Pancreas (tissue), 10 donors: ENCODE measurements at regions not wholly inside any gene's neighbourhood (a gene's known extent, or its start where the extent isn't known, plus 50 kb on each side); places are given as distances from the start of the nearest gene placed in this dataset.

Experiments used
- ATAC-seq, 4 donors: fragments of 200-7000 bp; cut with Tn5 transposase; one replicate each; pipeline versions ENCODE4 v1.8.0 to v1.9.1; 2020; ENCODE audit warnings: mild to moderate bottlenecking in 4 of 4, moderate library complexity in 4 of 4
- DNase-seq, 6 donors: peaks; one replicate each; pipeline ENCODE4 v3.0.0-alpha.2; 2020
- FAIRE-seq: peaks from 2 replicates; lab custom pipeline; 2012; peaks lifted over from hg19 to GRCh38; lab: Jason Lieb, UNC
- H3K27ac ChIP-seq, 4 donors: fragments of 200-600 bp; sonication (generic); 1 replicate in 3 of 4; 2 replicates in 1 of 4; pipeline versions ENCODE4 v1.5.0 to v1.8.0; 2020
- H3K27me3 ChIP-seq, 4 donors: fragments of 200-600 bp; one replicate each; pipeline ENCODE4 v1.8.0; 2021
- H3K36me3 ChIP-seq, 3 donors: fragments of 200-600 bp; sonication (generic) in 1 of 3; one replicate each; pipeline versions ENCODE4 v1.5.0 to v1.8.0; 2020 to 2021
- H3K4me1 ChIP-seq, 3 donors: fragments of 200-600 bp; one replicate each; pipeline ENCODE4 v1.8.0; 2021
- H3K4me3 ChIP-seq, 4 donors: fragments of 200-600 bp; sonication (generic) in 2 of 4; one replicate each; pipeline versions ENCODE4 v1.5.0 to v1.8.0; 2020 to 2021
- H3K9me3 ChIP-seq, 4 donors: fragments of 200-600 bp; one replicate each; pipeline ENCODE4 v1.8.0; 2021
- CTCF ChIP-seq, 4 donors: fragments of 200-600 bp; sonication (generic) in 3 of 4; IDR thresholded peaks; one replicate each; pipeline versions ENCODE4 v1.5.0 to v1.8.0; 2021; ENCODE audit warnings: antibody characterized with exemption in 4 of 4
- WGBS, 2 donors: extraction: QIAGEN DNeasy Blood & Tissue Kit; methylation state at CpG; one replicate each; pipeline ENCODE4 v1.1.7; 2013; 5-methylcytosine and 5-hydroxymethylcytosine counted together
- intact Hi-C, 3 donors: fragments of 100-400 bp; cut with DNase I; formaldehyde crosslinking; loops; one replicate each; pipeline versions ENCODE4 v1.11.1 to v1.14.2; 2022
- donor health status: healthy with polysubstance abuse.
- donor health status: DM: no; HTN: no; CAD: no; lungs with moderate emphysema.
- donor health status: DM: no; HTN: no; CAD: no.
- donor health status: control.
- donor health status: control.
- donor health status: Bipolar disorder and iron deficiency.
- donor health status: DM: yes; HTN: yes; CAD: no.
- donor health status: DM: no; HTN: no; CAD: no.
- donor health status: DM: no; HTN: no; CAD: no.
- donor health status: DM: yes; HTN: yes; CAD: no.

GRCh38 chr18:51453594-51453993 lies 256.1 kb upstream of the MEX3C start:
- no peaks in the 10 kb centered on the region for H3K4me1 ChIP-seq
- no peaks in the 10 kb centered on the region for H3K9me3 ChIP-seq
- DNase-seq (no peak), ATAC-seq (no peak), FAIRE-seq (no peak)
- TF ChIP-seq CTCF (IDR thresholded peaks at IDR 0.05) = no peak
- no peak overlapping the region for H3K4me3 ChIP-seq
- H3K27me3 ChIP-seq = no peaks in the 10 kb centered on the region
- no peak overlapping the region for H3K27ac ChIP-seq
- H3K36me3 ChIP-seq = no peaks in the 10 kb centered on the region
- 79 to 89% methylated on average over 3 of the region's 3 CpGs for WGBS, 2 donors
- intact Hi-C loops = no loop called here

GRCh38 chr18:51458861-51459260 lies 261.4 kb upstream of the MEX3C start:
- no peak for TF ChIP-seq CTCF (IDR thresholded peaks at IDR 0.05)
- ATAC-seq (no peak), FAIRE-seq (peak; percentile 59), DNase-seq (no peak)
- Histone ChIP-seq H3K36me3 (no peaks in the 10 kb centered on the region), H3K27ac (no peak overlapping the region), H3K27me3 (no peaks in the 10 kb centered on the region), H3K9me3 (no peaks in the 10 kb centered on the region), H3K4me3 (no peak overlapping the region), H3K4me1 (no peaks in the 10 kb centered on the region)
- intact Hi-C loops = no loop called here
- WGBS, 2 donors = 84 to 93% methylated on average over 1 of the region's 1 CpG

GRCh38 chr18:51461956-51462355 lies 264.5 kb upstream of the MEX3C start:
- Histone ChIP-seq H3K36me3 (no peaks in the 10 kb centered on the region), H3K4me1 (no peaks in the 10 kb centered on the region), H3K27me3 (no peaks in the 10 kb centered on the region), H3K9me3 (no peaks in the 10 kb centered on the region), H3K27ac (no peak overlapping the region), H3K4me3 (no peak overlapping the region)
- DNase-seq = no peak
- FAIRE-seq = no peak
- ATAC-seq = no peak
- no peak for TF ChIP-seq CTCF (IDR thresholded peaks at IDR 0.05)
- intact Hi-C loops = no loop called here
- 82 to 100% methylated on average over 1 of the region's 1 CpG for WGBS, 2 donors

- no peak overlapping the region for H3K27ac ChIP-seq
- ATAC-seq = no peak
- no peaks in the 10 kb centered on the region for H3K27me3 ChIP-seq
- intact Hi-C loops = no loop called here
- no peaks in the 10 kb centered on the region for H3K36me3 ChIP-seq
- TF ChIP-seq CTCF (IDR thresholded peaks at IDR 0.05) = no peak
- DNase-seq = no peak
- FAIRE-seq = no peak
- WGBS, 2 donors = 75 to 83% methylated on average over 8 of the region's 9 CpGs
- H3K9me3 ChIP-seq = no peaks in the 10 kb centered on the region
- H3K4me3 ChIP-seq = no peak overlapping the region
- H3K4me1 ChIP-seq = no peaks in the 10 kb centered on the region
Measured at GRCh38 chr18:51463483-51464136, 266.1 kb upstream of the MEX3C start.

- ATAC-seq (no peak), DNase-seq (no peak), FAIRE-seq (no peak)
- no peak for TF ChIP-seq CTCF (IDR thresholded peaks at IDR 0.05)
- Histone ChIP-seq H3K27me3 (no peaks in the 10 kb centered on the region), H3K9me3 (no peaks in the 10 kb centered on the region), H3K4me1 (no peaks in the 10 kb centered on the region), H3K36me3 (no peaks in the 10 kb centered on the region), H3K27ac (no peak overlapping the region), H3K4me3 (no peak overlapping the region)
- WGBS, 2 donors = 84 to 88% methylated on average over 6 of the region's 6 CpGs
- intact Hi-C loops = no loop called here
Measured at GRCh38 chr18:51478908-51479307, 281.4 kb upstream of the MEX3C start.
